ENCODE measurements at regions not wholly inside any gene's neighbourhood (a gene's known extent, or its start where the extent isn't known, plus 50 kb on each side); places are given as distances from the start of the nearest gene placed in this dataset.

GRCh38 chr12:92259696-92260251 lies 114.1 kb upstream of the BTG1 start:
- TF ChIP-seq CTCF (IDR thresholded peaks at IDR 0.05) (no peak), POLR2AphosphoS5 (IDR thresholded peaks at IDR 0.05; ENCODE audit: low read depth, low read length) (no peak), TCF7L2 (IDR thresholded peaks at IDR 0.05; ENCODE audit: low read depth, low read length) (no peak)
